DMS53 treated with DMSO at 0.1 percent for 48 hours (cell line): ENCODE measurements at regions not wholly inside any gene's neighbourhood (a gene's known extent, or its start where the extent isn't known, plus 50 kb on each side); places are given as distances from the start of the nearest gene placed in this dataset.

Source experiments
- DNase-seq: peaks from one replicate; lab custom pipeline; 2025; ENCODE audit not compliant: unreplicated experiment; lab: John Stamatoyannopoulos, UW

DNA sequence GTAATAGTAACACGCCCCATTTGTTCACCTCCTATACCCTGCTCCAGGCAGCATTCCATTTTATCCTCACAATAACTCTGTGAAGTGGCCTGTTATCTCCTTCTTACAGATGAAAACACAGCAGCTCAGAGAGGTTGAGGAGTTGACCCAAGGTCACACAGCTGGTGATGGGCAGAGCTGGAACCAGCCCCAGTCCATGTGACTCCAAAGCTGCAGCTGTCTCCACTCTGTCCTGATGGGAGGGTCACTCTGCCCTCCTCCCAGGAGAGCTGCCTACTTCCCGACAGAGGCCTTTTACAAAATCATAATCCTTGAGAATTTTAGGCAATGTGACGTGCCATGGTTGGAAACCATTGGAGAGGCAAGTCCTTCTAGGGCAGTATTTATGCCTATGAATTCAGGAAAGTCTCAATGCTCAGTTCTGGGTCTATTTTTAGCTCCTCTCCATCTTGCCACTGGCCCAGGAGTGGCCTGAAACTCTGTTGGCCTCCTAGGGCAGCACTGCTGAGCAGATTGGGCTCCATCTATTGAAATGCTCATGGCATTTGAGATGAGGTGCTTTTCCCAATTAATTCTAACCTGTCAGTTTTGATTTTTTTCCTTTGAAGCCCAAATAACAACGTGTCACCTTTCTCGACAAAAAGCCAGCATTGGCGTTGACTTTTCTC is 50.1 kb upstream of the KCNK12 start:
- no peak for DNase-seq
